IPS-18c (cell line): ENCODE measurements at regions not wholly inside any gene's neighbourhood (a gene's known extent, or its start where the extent isn't known, plus 50 kb on each side); places are given as distances from the start of the nearest gene placed in this dataset.

Experiments used
- H3K4me3 ChIP-seq: 2 replicates; pipeline ENCODE4 v1.7.0; 2013; ENCODE audit warnings: low read depth, mild to moderate bottlenecking, low read length, moderate library complexity; ENCODE audit not compliant: insufficient read depth
- H3K9me3 ChIP-seq: one replicate; pipeline ENCODE4 v1.6.1; 2013; ENCODE audit warnings: mild to moderate bottlenecking, low read length, moderate library complexity; ENCODE audit not compliant: control insufficient read depth, insufficient read depth

DNA sequence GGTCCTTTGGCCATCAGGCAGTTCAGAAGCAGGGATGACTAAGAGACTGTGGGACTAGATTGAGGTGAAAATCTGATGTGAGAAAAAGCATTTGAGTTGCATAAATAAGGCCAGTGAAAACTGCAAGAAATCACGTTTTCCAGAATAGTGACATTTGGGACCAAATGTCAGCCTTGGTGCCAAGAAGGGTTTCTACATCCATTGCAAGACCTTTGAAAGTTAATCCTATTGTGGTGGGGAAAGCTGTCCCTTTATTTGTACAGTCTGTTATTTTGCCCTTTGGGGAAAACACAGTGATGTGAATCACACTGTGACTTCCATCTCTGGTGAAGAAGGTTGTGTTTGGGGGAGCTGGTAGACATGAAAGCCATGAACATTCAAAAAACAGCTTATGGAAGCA lies 153.5 kb upstream of the SIX2 start:
- Histone ChIP-seq H3K4me3 (no peak overlapping the region), H3K9me3 (no peaks in the 10 kb centered on the region)

DNA sequence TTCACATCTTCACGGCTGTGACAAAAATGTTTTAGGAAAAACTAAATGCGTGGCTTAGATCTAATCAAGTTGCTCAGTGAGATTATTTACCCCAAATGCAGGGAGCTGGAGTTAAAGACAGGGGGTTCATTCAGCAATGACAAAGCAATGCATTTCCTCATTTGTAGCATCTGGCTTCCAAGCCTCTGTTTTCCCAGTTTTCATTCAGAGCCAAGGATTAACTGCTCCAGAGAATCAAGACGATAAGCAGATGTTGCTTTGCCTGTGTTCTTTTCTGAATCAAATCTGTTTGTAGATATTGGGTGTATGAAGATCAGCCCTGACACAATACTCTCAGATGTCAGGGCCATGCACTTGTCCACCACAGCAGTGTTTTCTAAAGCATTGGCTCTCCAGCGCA lies 147.4 kb upstream of the SIX2 start:
- Histone ChIP-seq H3K4me3 (no peak overlapping the region), H3K9me3 (no peaks in the 10 kb centered on the region)

DNA sequence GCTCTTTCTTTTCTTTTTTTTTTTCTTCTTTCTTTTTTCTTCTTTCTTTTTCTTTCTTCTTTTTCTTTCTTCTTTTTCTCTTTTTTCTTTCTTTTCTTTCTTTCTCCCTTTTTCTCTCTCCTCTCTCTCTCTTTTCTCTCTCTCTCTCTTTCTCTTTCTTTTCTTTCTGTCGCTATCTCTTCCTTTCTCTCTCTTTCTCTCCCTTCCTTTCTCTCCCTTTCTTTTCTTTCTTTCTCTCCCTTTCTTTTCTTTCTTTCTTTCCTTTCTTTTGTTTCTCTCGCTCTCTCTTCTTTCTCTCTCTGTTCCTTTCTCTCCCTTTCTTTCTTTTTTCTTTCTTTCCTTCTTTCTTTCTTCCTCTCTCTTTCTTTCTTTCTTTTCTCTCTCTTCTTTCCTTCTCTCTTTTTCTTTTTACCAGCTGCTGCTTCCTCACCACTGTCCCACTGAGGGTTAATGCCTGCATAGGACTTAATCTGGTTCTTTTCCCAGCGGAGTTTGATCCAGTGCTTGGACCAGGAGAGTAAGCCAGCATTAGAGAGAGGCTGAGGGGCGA lies 145.4 kb upstream of the SIX2 start:
- no peaks in the 10 kb centered on the region for H3K9me3 ChIP-seq
- H3K4me3 ChIP-seq, result no peak overlapping the region

DNA sequence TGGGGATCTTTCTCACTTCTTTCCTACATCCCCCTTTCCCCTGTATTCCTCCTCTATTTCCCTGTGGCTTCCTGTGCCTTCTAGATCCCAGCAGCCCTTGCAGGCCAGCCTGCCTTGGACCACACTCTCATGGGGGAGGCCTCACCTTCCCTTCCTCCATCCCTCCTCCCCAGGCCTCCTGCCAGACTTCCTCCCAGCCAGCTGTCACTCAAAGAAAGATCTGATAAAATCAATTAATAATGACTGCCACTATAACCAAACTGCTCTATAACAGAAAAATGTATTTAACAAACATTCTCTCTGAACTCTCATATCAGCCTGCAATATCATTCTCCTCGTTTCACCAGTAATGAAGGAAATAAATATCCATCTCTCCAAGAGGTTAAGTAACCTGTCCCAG lies 144.9 kb upstream of the SIX2 start:
- H3K9me3 ChIP-seq, result no peaks in the 10 kb centered on the region

DNA sequence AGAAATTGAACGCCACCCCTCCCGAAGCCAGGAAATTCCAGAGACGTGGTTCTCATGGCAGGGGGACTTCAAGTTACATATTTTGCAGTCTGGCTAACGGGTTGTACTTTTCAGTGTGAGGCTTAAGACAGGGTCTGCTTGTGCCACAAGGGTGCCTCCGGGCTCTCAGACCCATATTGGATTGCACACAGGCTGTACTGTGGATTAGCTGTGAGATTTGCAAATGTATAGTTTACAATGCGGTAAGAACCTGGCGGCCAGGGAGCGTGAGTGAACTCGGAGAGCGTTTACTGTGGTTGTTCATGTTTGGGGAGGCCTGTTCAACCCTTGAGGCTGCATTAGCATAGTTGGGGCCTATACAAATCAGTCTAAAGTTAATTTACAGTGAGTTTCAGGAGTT lies 143.9 kb upstream of the SIX2 start:
- Histone ChIP-seq H3K9me3 (no peaks in the 10 kb centered on the region), H3K4me3 (no peak overlapping the region)

More for the DNA sequence above, 144.9 kb upstream of the SIX2 start:
- H3K4me3 ChIP-seq, result no peak overlapping the region

DNA sequence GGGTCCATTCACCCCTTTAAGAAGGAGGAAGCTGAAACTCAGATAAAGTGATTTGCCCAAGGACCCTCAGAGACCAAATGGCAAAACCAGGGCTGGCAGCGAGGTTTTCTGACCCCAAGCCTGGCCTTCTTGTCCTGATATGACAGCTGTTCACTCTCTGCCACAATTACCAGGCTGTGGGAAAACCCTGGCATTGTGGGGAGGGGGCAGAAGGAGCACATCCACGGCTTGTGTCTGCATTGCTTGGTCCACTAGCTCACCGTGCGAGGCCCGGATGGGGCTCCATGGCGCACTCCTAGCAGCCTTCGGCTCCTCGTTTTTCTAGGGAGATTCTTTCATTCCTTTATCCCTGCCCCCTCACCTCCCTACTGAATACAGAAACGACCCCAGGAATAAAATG lies 143.4 kb upstream of the SIX2 start:
- Histone ChIP-seq H3K9me3 (no peaks in the 10 kb centered on the region), H3K4me3 (no peak overlapping the region)

DNA sequence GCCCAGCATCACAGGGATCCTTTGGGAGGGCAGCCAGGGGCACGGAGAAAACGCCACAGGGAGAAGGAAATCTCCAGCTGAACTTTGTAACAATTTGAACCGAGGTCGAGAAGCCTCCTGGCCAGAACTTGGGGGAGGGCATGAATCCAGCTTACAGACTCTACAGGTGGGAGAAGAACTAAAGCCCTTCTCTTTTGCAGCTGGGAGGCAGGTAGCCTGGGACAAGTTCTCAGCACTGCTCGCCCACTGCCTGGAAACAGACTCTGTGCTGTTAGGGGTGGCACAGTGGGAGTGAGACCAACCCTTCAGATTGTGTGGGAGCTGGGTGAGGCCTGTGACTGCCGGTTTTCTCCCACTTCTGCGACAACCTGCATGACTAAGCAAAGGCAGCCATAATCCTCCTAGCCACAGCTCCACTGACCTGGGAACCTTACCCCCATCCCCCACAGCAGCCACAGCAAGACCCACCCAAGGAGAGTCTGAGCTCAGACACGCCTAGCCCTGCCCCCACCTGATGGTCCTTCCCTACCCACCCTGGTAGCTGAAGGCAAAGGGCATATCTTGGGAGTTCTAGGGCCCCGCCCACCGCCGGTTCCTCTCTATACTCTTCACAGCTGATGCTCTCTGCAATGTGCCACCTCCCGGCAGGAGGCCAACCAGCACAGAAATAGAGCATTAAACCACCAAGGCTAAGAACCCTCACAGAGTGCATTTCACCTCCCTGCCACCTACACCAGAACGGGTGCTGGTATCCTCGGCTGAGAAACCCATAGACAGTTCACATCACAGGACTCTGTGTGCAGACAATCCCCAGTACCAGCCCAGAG lies 136.0 kb upstream of the SIX2 start:
- no peak overlapping the region for H3K4me3 ChIP-seq
- H3K9me3 ChIP-seq, result no peaks in the 10 kb centered on the region

DNA sequence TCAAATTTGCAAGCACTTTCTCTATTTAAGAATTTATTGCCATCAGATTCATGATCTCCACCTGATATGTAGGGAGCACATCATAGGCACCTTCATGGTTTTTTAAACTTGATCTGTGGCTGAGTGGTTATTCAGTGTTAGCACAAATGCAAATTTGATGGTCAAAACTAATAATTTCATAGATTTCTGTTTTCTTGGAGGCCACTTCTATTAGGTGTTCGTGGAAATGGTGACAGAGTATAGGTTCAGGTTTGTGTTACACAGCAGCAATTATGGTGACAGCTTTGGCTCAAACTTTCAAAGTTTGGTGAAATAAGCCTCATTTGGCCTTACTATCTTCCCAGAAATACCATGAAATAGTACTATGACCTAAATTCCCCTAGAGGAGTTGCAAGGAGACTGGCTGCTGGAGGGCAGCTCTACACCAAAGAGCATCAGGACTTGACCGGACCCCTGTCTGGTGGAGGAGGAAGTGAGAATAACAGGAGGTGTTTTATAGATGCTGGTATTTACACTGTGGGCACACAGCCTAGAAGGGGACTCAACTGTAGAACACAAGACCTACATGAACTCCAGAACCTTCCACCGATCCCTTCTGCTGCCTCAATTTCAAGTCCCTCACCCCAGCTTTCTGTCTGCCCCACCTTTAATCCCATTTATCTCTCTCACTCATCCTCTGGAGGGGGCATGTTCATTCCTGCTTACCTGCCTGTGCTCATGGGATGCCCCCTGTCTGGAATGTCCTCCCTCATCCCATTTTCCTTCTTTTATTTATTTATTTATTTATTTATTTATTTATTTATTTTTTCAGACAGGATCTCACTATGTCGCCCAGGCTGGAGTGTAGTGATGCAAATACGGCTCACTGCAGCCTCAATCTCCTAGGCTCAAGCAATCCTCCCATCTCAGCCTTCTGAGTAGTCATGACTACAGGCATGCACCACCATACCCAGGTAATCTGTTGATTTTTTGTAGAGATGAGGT lies 132.9 kb upstream of the SIX2 start:
- no peak overlapping the region for H3K4me3 ChIP-seq
- no peaks in the 10 kb centered on the region for H3K9me3 ChIP-seq

DNA sequence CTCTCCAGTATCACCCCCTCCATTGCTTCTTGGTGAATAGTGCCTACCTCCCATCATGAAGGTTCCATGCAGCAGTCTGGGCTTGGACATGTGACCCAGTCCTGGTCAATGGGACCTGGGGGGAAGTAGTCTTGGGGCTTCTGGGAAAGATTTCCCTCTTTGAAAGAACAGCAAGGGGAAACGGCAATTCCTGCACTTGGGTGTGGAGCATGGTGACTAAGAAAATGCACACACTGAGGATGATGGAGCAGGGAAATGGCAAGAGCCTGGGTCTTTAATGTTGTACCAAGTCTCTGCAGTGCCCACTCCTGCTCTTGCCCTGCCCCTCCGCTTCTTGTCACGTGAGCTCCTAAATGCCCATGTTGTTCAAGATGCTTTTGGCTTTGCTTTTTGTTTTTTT lies 131.4 kb upstream of the SIX2 start:
- no peaks in the 10 kb centered on the region for H3K9me3 ChIP-seq

DNA sequence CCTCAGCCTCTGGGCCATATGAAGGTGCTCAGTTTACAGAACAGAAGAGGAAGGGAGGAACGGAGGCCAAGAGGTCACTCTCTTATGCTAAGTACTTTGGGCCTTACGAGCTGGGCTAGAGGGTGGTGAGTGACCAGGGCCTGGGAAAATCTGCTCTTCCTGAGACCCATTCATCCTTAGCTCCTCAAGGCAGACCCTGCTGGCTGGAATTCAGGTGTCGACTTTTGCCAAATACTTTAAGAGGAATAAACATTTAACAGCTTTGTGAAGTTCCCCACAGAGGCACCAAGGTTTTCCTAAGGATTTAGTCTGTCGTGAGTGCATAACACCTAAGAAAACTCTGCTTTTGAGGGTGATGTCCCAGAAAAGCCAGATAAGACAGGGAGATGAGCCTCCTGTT lies 129.7 kb upstream of the SIX2 start:
- Histone ChIP-seq H3K4me3 (no peak overlapping the region), H3K9me3 (no peaks in the 10 kb centered on the region)

More for the DNA sequence above, 131.4 kb upstream of the SIX2 start:
- H3K4me3 ChIP-seq, result no peak overlapping the region

DNA sequence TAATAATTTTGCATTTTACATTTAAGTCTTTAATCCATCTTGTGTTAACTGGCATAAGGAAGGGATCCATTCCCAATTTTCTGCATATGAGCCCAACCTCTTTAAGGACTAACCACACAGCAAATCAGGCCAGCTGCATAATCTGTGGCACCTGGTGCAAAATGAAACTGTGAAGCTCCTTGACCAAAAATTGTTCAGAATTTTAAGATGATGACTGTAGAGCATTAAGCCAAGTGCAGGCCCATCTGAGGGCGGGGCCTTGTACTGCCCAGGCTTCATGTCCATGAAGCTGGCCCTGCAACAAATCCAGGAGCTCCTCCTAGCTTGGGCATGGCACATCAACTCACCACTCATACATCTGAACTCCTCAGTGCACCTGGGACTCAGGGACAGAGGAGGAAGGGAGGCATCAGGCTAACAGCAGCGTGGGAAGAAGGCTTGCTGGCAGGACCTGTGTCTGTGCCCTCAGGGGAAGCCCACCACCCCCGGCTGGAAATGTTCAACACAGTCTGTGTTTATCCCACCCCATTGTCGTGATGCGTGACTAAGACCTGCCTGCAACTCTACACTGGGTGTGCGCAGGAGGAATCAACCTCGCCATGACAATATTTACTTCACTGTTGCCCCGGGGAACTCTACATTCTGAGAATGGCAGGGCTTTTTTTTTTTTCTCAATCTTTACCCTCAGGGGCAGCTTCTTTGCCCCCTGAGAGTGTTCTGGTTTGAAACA lies 128.9 kb upstream of the SIX2 start:
- H3K4me3 ChIP-seq, result no peak overlapping the region
- no peaks in the 10 kb centered on the region for H3K9me3 ChIP-seq

DNA sequence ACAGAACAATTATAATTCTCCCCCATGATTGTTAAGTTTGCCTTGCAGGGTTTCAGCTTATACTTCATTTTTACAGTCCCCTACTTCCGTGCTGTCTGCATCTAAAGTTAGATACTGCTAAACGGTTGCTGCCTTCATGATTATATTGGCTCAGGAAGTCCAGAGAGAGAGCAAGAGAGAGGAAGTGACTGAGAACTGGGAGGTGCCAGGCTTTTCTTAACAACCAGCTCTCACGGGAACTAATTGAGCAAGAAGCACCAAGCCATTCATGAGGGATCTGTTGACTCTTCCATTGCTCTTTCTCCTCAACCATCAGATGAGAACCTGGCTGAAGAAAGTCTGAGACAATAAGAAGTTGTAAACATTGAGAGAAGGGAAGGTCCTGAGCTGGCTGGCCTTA lies 125.5 kb upstream of the SIX2 start:
- Histone ChIP-seq H3K9me3 (no peaks in the 10 kb centered on the region), H3K4me3 (no peak overlapping the region)

DNA sequence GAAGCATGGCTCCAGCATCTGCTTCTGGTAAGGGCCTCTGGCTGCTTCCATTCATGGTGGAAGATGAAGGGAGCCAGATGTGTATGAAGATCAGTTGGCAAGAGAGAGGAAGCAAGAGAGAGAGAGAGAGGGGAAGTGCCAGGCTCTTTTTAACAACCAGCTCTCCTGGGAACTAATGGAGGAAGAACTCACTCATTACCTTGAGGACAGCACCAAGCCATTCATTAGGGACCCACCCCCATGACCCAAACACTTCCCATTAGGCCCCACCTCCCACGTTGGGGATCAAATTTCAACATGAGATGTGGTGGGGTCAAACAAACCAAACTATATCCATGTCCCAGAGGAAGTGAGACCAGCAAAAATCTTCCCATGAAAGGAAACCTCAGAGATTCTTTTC lies 124.8 kb upstream of the SIX2 start:
- H3K4me3 ChIP-seq, result no peak overlapping the region
- H3K9me3 ChIP-seq, result no peaks in the 10 kb centered on the region

DNA sequence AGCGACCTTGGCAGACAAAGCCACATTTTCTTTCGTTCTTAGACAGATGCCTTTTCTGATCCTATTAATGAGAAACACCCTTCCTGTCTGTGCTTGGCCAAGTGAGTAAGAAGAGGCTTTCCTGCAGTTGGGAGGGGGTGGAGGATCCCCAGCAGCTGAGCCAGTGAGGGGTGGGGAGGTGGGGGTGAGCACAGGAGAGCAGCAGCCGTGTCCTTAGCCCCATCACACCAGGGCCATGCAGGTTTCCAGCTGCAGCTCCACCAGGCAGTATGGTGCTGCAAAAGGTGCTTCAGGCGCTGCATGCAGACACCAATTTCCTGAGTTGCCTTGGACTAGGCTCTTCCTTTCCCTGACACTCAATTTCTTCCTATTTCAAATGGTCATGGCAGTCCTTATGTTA lies 123.3 kb upstream of the SIX2 start:
- H3K9me3 ChIP-seq, result no peaks in the 10 kb centered on the region
- H3K4me3 ChIP-seq, result no peak overlapping the region

DNA sequence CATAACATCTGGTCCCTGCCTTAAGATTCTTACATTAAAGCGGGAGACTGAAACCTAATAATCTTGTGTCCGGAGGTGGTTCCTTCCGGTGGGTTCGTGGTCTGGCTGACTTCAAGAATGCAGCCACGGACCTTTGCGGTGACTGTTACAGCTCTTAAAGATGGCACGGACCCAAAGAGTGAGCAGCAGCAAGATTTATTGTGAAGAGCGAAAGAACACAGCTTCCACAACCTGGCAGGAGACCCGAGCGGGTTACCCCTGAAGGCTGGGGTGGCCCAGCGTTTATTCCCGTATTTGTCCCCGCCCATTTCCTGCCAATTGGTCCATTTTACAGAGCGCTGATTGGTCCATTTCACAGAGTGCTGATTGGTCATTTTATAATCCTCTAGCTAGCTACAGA lies 122.3 kb upstream of the SIX2 start:
- H3K9me3 ChIP-seq, result no peaks in the 10 kb centered on the region
- no peak overlapping the region for H3K4me3 ChIP-seq

DNA sequence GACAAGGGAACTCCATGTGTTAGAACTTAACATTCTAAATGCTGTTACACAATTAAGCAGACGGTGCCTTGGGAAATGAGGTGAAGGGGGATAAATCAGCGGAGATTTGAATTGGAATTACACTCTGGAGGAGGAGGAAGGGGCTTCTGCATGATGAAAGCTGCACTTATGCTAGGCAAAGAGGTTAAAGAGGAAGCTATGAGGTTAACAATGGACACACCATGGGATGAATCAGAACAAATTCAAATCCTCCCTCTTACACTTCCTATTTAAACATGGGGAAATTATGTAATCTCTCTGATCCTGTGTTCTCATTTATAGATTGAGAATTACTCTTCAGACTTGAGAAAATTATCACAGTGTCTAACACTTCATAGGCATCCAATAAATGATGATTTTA lies 121.5 kb upstream of the SIX2 start:
- Histone ChIP-seq H3K4me3 (no peak overlapping the region), H3K9me3 (no peaks in the 10 kb centered on the region)

DNA sequence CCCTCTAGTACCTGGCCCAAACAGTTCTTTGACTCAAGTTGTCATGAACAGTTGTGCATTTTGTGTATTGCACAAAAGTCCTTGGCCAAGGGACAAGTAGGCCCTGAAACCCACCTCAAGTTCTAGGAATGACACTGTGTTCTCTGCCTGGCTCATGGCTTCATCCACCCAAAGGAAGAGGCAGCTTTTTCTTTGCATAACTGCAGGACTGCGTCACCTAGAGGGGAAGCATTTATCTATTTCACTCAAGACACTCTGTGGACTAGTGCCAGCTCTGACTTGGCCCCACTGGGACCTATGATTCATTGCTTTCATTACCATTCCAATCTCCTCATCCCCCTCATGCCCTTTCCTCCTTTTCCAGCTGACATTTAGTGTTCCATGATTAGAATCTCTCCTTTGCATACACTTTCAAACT lies 119.3 kb upstream of the SIX2 start:
- no peak overlapping the region for H3K4me3 ChIP-seq
- H3K9me3 ChIP-seq, result no peaks in the 10 kb centered on the region
